HG02981 (cell line): ENCODE measurements at regions not wholly inside any gene's neighbourhood (a gene's known extent, or its start where the extent isn't known, plus 50 kb on each side); places are given as distances from the start of the nearest gene placed in this dataset.
"Not testable (repeated sequence)": the region's sequence is repeated elsewhere in the genome, so short reads cannot be mapped to it uniquely, and the experiment has no call there.

Source experiments
- ATAC-seq: cut with Tn5 transposase; IDR thresholded peaks from one replicate; pipeline ENCODE4 v1.9.1; 2021; ENCODE audit warnings: mild to moderate bottlenecking, moderate library complexity; ENCODE audit not compliant: unreplicated experiment

DNA sequence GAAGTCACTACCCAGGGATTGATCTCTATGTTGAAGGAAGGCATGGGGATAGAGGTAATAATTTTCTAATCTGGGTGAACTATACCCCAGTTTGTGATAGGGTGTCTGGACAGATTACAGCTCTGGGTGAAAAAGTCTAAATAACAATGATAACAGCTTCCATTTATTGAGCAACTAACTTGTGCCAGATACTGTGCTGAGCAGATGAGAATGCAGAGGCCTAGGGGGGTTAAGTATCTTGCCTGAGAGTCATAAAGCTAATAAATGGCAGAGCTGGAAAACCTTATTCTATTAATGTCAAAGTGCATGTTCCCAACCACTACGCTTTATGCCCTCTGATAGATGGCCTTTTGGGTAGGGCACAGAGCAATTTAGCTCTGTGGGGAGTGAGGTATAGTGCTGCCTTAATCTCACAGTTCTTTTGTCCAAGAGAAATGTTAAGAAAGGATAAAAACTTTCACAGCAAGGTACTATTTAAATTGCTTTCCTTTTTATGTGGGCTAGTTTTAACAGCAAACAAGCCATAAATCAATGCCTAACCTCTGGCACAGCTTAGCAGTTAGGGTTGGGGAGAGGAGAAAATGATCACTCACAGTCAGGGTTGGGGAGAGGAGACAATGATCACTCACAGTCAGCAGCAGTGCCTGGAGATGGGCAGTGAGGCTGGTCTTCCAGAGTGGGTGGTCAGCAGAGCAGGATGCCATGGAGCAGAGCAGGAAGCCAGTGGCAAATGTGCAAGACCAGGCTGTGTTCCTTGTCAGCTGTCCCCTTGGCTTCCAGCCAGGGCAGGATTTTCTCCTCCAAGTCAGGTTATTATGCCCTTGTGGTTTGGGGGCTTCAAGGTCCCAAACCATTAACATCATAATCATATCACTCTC, 187.0 kb downstream of the CARTPT start:
- ATAC-seq, result no peak

DNA sequence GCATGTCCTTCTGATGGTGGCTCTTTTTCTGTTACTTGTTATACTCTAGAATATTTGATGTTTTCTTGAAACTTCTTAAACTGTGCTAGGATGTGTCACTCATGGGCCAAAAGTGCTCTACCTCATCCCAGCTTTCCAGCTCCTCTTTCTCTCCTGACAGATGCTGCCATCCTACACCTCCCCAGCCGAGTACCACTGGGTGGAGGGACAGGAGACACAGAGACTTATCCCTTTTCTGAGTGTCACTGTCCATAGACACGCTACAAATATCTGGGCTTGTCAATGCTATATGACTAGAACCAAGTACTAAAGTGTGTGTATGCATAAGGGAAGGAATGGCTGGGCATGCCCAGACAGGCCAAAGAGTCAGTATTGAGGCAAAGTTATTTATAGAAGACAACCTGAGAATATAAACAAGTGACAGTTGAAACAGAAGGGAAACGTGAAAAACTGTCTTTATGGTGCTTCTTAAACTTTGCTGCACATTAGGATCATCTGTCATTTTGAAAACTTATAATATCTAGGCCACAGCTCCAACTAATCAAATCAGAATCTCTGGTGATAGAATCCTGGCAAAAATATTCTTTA, 188.0 kb downstream of the CARTPT start:
- no peak for ATAC-seq

GRCh38 chr5:71907608-71908145, 188.6 kb downstream of the CARTPT start:
- ATAC-seq, result no peak

DNA sequence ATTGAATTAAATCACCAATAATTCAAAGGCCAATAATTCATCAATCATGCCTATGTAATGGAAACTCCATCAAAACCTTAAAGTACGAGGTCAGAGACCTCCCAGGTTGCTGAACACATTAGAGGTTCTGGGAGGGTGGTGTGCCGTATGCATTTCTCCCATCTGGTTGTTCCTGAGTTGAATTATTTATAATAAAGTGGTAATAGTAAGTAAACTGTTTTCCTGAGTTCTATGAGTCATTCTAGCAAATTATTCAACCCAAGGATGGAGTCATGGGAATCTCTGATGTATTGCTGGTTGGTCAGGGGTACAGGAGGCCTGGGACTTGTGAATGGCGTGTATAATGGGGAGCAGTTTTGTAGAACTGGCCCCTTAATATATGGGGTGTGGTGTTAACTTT, 191.7 kb downstream of the CARTPT start:
- ATAC-seq, result no peak

GRCh38 chr5:71912021-71912420, 192.9 kb downstream of the CARTPT start:
- no peak for ATAC-seq

DNA sequence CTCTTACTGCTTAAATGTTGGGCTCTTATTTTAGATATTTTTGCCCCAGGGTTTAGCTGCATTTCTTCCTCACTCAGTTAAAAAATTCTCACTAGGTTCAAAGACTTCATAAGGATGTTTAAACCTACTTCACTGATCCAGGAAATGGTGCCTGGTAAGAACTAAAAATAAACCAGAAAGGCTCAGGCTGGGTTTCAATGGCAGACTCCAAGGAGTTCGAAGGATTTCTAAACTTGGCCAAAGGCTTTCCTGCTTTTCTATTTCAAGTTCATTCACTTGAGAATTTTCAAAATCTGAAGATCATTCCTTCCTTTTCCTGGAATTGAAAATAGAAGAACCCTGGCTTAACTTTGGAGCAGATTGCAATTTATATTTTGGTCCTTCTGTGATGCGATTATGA, 193.0 kb upstream of the MAP1B start:
- no peak for ATAC-seq

GRCh38 chr5:71922584-71923106, 184.6 kb upstream of the MAP1B start:
- ATAC-seq, result no peak

DNA sequence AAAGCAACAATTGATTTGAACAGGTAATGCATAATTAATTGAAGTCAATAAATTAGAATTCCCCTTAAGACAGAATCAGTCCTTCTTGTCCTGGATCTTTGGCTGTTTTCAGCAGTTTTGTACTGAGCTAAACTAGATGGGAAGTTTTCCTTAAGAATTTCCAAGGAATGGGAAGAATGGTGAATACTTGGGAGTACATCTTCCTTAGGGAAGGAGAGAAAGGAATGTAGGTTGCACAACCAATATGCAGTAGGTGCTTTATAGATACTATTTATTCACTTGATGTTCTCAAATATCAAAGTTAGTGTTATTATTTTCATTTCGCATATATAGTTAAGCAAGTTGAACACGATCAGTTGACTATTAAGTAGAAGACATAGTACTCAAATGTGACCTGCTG, 183.5 kb upstream of the MAP1B start:
- no peak for ATAC-seq

- ATAC-seq, result no peak
Observed at GRCh38 chr5:71924325-71924724, 182.9 kb upstream of the MAP1B start.

DNA sequence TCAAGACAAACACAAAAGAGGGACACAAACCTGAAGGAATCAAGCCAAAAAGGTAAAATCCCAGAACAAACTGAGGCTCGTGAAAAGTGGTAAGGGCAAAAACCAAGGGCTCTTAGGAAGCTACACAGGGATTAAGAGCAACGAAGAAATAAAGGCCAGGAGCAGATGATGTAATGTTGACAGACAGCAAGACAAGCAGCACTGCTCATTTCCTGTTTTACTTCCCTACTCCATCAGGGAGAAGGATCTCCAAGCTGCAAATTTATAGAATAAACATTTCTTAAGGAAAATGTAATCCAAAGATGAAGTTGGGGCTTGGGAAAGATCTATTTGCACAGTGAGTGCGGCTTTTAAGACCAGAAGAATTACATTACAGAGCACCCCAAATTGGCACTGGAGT, 182.3 kb upstream of the MAP1B start:
- no peak for ATAC-seq

DNA sequence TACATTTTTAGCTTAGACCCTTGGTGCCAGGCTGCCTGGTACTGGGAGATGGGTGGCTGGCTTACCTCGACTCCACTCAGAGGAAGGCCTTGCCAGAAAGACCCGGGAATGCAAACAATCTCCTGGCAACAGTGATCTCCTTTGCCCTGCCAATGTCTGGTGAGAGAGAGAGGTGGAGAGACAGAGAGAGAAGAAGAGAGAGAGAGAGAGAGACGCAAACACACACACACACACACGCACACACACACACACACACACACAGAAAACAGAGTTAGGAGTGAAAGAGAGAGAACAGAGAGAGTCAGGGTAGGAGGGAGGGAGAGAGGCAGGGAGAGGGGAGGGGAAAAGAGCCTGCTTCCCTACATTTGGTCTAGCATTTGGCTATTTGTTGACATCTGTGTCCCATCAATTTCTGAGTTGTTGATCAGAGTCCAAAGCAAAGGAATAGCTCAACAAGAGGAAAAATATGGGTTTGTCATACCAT, 181.6 kb upstream of the MAP1B start:
- ATAC-seq, result no peak

GRCh38 chr5:71929003-71929402, 178.3 kb upstream of the MAP1B start:
- no peak for ATAC-seq

DNA sequence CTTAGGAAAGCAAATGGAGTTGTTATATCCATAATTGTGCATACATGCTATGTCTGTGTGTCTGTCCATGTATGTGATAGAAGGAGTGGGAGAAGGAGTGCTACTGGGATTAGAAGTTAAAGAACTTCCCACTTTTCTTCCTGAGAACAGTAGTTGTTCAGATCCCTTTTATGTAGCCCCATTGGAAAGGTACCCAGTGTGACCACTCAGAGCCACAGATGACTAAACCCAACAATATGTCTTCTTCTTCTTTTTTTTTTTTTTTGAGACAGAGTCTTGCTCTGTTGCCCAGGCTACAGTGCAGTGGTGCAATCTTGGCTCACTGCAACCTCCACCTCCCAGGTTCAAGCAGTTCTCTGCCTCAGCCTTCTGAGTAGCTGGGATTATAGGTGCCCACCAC, 176.7 kb upstream of the MAP1B start:
- ATAC-seq, result not testable (repeated sequence)

DNA sequence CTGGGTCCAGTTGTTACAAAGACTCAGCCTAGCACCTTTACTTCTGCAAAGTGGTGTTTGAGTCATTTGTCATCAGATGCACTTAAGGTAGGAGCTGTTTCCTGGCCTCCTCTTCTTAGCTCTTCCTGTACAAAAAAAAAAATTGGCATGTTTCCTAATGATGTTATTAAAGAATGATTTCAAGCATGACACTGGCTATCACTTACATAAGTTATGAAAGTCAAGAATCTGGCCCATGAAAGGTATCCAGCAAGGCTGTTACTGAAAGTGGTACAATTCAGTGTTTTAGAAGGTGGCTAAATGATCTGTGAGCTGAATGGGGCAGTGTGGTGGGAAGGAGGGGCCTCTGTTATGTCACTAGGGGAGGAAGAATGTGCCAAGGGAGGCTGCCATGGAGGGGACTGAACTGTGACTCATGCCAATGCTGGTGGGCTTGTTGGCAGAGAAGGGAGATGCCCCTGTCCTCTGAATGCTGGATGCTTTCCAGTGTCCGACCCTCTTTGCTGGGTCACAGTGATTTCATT, 175.1 kb upstream of the MAP1B start:
- no peak for ATAC-seq

DNA sequence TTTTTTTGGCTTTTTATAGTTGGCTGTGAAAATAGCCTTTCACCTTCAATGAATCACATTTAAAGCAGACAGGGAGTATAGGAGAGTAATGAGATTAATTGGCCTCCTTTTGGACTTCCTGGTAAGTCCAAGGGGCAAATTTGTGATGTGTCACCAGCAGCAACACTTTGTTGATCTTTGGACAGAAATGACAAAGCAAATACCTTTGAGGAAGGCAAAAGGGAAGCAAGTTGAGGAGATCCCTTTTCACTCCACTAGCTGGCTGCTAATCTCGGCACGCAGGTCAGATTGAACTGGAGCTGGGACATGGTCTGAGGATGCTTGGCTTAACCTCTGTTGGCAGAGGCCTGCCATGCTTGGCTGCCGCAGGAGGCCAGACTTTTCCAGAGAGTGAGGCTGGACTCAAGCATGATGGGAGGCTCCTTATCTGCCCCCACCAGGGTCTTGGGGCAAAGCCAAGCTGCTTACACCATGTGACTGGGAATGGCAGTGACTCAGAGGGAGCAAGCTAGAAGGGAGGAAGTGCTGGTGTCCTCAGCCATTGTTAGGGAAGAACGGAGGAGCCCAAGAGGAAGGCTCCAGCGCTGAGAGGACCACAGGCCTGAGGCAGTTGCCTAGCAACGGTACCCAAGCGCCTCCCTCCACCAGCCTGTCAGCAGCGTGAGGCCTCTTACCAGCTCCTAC, 174.5 kb upstream of the MAP1B start:
- ATAC-seq, result no peak

DNA sequence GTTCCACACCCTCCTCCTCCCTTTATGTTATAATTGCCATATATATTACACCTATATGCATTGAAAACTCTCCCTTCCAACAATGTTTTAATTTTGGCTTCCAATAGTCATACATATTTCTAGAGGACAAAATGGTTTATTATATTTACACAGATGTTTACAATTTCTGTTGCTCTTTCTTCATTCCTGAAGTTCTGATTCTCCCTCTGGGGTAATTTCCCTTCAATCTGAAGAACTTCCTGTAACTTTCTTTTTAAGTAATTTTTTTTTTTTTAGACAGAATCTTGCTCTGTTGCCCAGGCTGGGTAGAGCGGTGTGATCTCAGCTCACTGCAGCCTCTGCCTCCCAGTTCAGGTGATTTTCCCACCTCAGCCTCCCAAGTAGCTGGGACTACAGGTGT, 173.0 kb upstream of the MAP1B start:
- no peak for ATAC-seq

DNA sequence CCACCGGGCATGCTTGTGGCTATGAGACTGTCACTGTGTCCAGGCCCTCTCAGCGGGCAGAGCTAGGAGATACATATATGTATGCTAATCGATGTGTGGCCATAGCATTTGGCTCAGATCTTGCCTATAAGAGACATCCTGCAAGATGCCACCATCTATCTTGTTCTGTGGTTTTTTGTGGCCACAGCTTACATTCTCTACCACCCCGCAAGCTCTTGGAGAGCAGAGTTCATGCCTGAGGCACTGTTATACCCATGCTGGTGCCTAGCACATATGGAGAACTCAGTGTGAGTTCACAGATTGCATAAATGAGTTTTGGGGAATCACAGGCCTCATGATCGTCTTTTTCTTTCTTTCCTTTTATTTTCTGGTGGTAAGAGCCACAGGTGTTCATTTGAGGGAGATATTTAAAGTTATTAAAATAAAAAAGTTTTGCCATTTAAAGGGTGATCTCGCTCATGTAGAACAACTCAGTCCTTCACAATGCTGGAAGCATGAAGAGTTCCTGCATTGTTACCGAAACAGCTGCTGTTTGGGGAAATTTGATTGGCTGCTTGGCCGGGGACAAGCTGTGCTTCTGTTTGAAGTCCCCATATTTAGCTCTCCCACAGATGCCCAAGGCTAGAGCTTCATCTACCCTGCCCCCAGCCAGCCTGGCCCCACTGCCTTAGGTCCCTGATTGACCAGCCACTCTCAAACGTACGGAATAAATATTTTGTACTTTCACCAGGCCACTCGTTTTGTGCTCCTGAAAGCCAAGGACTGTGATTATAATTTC, 169.2 kb upstream of the MAP1B start:
- ATAC-seq, result no peak

- no peak for ATAC-seq
Observed at GRCh38 chr5:71938895-71939294, 168.4 kb upstream of the MAP1B start.

DNA sequence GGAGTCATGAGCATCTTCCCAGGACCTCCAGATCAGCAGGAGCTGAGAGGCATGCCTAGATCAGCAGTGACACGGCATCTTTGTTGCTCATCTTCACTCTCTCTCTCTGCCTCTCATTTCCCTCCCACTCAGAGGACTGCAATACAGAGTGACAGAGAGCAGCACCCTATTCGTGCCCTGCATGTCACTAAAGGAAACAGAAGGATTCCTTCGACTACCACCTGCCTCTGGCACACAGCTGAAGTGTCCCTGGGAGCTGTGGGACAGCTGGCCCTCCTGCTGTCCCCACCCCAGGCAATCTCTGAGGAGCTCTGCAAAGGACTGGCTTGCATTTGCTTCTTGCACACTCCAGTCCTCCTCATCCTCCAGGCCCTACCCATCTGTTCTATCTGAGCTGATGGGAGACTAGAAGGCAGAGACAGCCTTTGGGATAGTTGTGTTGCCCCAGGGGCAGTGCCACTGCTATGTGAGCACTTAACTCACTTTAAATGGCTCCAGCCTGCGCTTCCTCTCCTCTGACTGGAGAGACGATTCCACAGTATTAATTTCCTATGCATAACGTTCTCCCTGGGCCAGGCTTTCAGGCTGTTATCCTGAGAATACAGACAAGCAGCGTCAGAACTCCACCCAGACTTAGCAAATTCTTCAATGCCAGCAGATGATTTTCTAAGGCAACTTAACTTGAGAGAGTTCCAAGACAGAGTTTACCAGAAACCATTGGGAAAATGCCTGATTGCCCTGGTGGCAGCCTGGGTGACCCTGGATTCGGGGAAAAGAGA, 167.6 kb upstream of the MAP1B start:
- ATAC-seq, result no peak

GRCh38 chr5:71943874-71944273, 163.4 kb upstream of the MAP1B start:
- no peak for ATAC-seq
